ENCODE measurements at regions not wholly inside any gene's neighbourhood (a gene's known extent, or its start where the extent isn't known, plus 50 kb on each side); places are given as distances from the start of the nearest gene placed in this dataset.

DNA sequence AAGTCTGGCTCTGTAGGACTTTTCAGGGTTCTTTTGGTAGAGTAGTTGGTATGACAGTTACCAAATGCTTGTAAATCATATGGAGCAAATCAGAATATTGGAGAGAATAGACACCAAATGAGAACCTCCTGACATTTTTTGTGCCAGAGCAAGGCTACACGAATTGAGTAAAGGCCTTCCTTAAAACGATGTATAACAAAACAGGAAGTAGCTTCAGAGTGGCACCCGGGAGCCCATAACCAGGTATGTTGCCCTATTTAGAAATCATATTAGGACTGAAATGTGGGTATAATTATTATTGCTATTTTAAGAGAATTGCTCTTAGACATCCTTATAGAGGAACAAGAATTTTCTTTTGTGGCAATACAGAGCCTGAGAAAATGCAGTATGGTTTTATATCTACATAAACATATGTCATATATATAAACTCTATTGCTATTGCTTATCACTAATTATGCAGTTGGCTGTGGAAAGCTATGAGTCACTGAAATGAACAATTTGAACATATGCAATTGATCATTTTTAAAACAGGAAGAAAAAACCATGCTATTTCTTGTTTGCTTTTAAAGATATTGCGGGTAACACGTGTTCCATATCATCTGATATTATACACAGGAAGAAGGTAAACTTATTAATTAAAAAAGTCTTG lies 197.4 kb upstream of the MTPN start:
- DNase-seq (ENCODE audit: low read depth in 3 of 3): no peak

DNA sequence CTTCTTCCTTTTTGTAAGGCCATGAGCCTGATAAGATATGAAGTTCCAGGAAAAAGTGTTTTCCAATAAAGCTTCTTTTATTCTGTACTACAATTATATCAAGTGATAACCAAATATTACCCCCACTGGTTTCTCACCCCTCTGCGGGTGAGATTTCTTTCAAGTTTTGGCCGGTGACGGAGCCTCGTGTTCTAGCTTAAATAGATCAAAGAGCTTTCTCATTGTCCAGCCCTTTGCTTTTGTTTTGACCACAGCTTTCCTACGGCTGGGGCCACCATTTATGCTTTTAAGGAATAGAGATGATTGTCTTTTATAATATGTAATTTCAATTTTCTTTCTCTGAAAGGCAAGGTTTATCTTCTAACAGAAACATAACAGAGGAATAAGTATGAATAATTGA lies 196.7 kb upstream of the MTPN start:
- no peak for DNase-seq (ENCODE audit: low read depth in 3 of 3)

DNA sequence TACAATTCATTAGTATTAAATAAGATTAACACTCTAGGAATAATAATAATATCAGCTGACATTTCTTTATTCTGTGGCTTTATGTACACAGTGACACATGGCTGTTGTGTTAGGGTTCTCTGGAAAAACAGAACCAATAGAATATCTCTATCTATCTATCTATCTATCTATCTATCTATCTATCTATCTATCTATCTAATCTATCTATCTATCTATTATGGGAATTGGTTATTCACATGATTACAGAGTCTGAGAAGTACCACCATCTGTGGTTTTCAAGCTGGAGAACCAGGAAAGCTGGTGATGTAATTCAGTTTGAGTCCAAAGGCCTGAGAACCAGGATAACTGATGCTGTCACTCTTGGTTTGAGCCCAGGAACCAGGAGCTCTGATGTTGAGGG lies 194.1 kb upstream of the MTPN start:
- DNase-seq (ENCODE audit: low read depth in 3 of 3): no peak

DNA sequence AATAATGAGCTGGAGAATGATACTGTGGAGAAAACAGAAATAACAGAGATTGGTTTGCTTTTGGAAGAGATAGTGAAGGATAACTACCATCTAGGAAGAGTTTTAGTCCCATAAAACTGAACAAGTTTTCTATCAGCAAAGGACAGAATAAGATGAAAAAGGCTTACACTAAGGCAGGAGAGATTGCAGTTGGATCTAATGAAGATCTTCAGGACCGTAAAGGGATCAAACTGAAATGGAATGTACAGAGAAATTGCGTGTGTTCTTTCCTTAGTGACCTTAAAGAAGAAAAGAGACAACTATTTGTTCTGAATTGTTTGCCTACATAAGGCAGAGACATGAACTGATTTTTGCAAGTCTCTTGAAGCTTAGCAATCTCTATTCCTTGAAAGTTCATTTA lies 191.7 kb upstream of the MTPN start:
- DNase-seq (ENCODE audit: low read depth in 3 of 3): no peak

DNA sequence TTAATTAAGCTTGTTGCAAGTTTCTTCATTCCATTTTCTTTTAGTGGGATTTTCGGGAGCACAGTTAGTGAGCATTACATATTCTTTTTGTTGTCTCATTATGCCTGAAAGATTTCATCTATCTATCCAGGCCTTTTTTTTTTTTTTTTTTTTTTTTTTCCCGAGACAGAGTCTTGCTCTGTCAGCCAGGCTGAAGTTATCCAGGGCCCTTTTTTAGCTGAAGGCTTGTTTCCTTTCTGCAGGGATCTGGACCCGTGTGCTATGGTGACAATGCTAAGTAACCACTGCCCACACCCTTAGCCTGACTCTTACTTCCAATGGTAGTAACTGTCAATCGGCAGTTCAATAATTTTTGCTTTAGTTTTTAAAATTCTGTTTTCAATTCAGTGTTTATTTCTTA lies 190.8 kb upstream of the MTPN start:
- DNase-seq (ENCODE audit: low read depth in 3 of 3): no peak

DNA sequence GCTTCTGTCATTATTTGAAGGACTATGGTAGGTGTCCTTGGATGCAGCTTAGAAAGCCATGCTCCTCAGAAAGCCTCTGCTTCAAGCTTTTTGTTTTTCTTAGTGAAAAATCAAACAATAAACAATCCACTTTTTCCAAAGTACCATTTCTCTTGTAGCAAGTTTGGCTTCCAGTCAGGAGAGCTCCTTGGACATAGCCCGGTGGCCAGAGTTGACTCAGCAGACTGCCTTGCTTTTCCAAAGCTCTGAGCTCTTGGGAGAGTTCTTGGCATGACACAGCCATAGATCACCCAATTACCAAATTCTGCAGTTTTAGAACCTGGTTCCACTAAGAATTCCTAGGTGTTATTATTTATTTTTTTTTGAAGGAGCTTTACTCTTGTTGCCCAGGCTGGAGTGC lies 189.4 kb upstream of the MTPN start:
- DNase-seq (ENCODE audit: low read depth in 3 of 3): no peak

DNA sequence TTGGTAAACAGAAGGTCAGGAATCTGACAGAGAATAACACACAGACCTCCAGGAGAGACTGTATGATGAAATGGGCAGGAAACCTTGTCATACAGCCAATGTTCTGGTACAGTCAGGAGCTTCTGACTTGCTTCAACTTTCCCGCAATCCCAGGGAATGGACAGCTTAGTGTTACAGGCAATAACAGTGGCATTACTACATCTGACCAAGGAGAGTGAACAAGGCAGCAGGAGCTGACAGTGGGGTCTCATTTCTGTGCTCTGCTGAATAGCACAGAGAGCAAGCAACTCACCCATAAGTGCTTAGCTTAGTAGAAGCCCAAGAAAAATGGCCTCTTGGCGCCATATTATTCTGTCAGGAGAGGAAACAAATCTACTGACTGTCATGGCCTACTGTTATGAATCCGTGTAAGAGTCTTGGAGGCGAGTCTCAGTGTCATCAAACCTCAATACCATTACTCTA lies 186.2 kb upstream of the MTPN start:
- DNase-seq (ENCODE audit: low read depth in 3 of 3): no peak

DNA sequence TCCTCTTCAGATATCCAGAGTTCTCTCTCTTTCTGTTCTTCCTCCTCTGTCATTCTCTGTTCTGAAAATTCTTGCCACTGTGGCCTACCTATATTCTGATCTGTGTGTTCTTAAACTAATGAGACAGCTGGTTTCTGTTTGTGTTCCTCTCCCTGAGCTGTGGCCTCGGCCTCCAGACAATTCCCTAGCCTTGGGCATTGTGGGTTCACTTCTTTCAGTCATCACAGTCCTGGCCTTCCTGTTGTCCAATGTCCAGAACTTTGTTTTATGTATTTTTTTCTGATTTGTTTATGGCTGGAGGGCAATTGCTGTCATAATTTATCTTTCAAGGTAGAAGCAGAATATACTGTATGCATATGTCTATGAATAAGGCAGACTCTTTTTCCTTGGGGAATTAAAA lies 173.2 kb upstream of the MTPN start:
- no peak for DNase-seq (ENCODE audit: low read depth in 3 of 3)

DNA sequence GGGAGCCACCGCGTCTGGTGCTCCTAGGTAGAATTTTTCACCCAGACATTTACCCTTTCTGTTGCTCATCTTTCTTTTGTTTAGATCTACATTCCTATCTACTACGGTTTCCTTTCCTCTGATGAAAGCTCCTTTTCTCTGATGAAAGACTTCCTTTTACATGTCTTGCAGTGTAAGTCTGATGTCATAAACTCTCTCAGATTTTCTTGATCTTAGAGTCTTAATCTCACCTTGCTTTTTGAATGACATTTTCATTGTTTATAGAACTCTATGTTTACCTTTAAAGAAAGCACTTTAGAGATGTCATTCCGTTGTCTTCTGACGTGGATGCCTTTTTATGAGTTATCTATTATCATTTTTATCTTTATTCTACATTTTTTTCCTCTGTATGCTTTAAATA lies 171.8 kb upstream of the MTPN start:
- DNase-seq (ENCODE audit: low read depth in 3 of 3): no peak

DNA sequence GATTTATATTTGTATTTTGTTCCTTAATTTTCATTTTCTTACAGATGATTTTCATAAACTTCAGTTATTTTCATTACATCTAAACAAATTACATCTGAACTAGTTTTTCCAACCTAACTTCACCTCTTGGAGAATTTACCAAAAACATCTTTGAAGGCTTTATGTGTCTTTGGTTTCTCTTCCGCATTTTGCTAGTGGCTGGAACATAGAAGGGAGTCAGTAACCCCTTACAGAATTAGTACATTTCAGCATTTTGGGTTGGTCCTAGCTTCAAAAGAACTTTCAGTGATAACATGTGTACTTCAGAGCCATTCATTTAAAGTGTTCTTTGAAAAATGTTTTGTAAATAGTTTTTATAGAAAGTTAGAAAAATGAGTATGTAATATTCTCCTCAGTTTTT lies 169.8 kb upstream of the MTPN start:
- DNase-seq (ENCODE audit: low read depth in 3 of 3): no peak

DNA sequence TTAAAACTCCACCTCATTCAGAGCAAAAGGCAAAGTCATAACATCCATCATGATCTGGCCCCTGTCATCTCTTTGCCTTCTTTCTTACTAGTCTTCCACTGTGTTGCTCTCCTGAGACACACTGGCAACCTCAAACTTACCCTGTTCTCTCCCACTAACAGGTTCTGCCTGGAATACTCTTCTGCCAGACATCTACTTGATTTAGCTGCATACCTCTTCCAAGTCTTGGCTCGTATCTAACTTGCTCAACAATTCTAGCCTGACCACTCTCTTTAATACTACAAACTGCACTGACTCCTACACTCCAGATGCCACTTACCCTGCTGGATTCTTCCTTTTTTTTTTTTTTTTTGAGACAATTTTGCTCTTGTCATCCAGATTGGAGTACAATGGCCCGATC lies 167.0 kb upstream of the MTPN start:
- no peak for DNase-seq (ENCODE audit: low read depth in 3 of 3)

DNA sequence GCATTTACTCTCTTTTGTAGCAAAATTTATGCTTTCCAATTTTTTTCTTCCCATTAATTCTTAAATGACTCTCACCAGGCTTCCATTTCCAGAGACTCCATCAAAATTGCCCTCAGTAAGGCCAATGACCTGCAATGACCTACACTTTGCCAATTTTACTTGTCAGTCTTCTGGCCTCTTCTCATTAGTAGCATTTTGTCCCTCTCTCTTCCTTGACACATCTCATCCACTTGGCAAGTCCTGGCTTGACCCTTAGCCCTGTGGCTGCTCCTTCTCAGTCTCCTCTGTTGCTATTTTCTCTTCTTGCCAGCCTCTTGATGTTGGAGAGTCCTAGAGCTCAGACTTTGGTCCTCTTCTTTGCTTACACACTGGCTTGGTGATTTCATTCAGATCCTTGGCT lies 166.1 kb upstream of the MTPN start:
- no peak for DNase-seq (ENCODE audit: low read depth in 3 of 3)

DNA sequence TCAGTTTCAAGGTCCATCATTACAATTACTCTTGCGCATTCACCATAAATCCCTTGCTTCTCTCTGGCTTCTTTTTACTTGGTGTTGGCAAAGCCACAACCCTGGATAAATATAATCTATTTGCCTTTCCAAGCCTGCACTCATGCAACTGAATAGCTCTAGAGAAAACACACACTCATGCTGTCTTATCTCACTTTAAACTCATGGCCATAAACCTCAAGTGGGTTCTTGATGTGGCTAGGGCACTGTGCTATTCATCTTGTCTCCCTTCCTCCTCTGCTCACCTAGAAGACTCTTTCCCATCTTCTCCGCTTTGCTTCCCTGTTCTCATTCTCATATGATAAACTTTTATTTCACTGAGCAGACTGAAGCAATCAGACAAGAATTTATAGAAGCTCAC lies 165.4 kb upstream of the MTPN start:
- no peak for DNase-seq (ENCODE audit: low read depth in 3 of 3)

DNA sequence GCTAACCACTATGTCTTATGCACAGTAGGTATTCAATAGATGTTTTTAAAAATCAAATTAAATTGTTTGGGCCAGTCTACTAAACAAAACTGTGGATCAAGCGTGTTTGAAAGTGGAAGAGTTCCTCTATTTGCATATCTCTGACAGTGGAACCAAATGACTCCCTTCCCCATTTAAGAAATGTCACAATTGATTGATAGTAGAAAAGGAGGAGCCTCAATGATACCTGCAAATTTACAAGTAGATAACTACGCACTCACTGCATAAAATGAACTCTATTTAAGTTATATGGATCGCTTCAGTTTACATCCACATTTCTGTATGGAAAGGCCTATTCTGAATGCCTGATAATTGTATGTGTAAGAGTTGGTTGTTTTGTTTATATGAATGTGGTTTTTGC lies 163.3 kb upstream of the MTPN start:
- DNase-seq (ENCODE audit: low read depth in 3 of 3): no peak

DNA sequence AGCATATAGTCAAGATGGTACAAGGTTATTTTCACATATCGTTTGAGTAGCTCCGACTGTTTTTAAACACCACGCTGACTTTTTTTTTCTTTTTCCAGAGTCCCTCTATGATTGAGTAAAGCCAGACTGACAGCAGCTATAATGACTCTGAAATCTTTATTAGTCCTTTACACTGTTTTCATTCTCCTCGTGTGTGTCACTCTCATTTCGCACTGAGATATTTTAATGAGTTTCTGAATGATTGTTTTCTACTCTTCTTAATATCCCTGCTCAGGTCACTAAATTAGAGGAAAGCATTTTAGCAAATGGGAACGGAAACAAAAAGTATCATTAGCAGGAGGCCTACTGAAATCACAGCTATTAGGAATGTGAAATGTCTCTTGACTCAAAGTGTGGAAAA lies 162.3 kb upstream of the MTPN start:
- no peak for DNase-seq (ENCODE audit: low read depth in 3 of 3)

DNA sequence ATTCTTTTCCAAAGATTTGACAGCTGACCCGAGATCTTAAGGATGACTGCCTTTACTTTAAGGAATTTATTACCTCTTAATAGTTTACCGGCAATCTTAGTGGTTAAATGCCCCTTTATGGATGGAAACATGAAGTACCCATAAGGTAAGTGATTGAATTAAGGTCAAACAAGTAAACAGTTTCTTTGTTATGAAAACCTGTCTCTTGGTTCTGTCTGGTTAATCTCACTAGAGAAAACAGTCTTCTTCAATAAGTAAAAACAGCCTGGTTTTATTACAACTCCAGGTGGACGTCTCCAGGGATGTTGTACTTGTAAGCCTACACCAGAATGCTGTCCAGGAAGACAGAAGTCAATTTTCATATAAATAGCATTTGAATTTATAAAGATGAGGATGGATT lies 161.8 kb upstream of the MTPN start:
- DNase-seq (ENCODE audit: low read depth in 3 of 3): no peak

DNA sequence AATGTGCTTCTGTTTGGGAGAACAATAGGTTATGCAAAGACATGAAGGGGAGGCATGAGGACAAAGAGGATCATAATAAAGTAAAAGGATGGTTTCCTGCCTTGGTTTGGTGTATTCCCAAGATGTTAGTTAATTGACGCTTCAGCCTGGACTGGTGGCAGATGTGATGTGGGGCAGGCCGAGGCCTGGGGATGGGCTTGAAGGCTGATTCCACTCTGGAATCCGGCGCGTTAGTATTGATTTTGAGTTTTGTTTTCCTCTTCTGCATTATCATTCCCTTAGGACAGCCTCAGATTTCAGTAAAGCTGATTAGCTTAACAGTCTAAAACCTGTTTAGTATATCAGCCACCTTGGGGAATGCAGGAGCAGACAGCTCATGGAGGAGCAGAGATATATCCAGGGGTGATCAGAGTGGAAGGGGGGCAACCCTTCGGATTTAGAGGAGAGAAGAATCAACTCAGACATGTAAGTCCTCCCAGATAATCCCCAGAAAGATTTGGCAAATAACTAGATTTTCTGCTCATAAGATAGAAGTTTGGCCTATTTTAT lies 159.8 kb upstream of the MTPN start:
- DNase-seq (ENCODE audit: low read depth in 3 of 3): no peak

DNA sequence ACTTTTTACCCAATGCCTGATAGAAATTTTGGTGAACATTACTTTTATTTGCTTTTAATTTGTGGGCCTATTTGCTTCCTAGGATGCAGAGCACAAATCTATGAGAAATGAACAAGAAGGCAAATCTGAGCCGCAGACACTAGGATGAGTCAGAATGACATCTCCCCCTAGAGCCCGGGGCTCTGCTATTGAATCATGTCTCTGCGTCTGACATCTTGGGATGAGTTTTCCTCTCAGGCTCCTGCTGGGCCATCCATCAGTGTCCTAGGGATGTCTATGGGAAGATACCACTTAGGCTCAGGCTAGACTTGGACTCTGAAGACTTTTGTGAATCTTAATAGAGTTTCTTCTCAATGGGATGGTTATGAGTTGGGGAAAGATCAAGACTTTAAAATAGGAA lies 157.3 kb upstream of the MTPN start:
- no peak for DNase-seq (ENCODE audit: low read depth in 3 of 3)

DNA sequence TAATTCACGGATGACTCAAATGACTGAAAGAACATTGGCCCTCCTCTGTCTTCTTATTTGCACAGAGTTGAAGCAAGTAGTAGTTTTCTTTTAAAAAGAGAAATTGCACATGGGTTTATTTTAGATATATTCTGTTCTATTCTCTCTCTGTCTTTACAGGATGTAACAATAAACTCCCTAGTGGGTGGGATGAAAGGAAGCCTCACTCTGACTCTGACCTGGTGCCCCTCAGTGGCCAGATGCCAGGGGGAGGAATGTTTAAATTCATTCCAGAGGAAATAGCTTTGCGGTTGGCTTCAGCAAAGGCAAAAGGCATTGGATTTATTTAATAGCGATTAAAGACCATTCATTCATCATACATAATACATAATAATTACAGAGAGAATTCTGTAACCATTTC lies 156.4 kb upstream of the MTPN start:
- no peak for DNase-seq (ENCODE audit: low read depth in 3 of 3)

DNA sequence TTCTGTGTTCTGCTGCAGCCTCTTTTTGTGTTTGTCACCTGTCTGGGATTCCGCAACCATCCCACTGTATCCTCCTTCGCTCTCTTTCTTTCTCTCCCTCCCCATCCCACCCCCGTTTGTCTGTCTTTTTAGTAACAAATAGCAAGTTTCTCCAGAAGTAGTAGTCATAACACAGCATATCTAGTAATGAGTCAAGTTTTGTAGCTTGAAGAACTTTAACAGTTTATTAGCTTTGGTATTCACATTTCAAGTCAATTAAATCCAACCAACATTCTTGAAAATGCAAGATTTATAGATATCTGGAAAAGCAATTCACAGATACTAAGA lies 154.1 kb upstream of the MTPN start:
- no peak for DNase-seq (ENCODE audit: low read depth in 3 of 3)

DNA sequence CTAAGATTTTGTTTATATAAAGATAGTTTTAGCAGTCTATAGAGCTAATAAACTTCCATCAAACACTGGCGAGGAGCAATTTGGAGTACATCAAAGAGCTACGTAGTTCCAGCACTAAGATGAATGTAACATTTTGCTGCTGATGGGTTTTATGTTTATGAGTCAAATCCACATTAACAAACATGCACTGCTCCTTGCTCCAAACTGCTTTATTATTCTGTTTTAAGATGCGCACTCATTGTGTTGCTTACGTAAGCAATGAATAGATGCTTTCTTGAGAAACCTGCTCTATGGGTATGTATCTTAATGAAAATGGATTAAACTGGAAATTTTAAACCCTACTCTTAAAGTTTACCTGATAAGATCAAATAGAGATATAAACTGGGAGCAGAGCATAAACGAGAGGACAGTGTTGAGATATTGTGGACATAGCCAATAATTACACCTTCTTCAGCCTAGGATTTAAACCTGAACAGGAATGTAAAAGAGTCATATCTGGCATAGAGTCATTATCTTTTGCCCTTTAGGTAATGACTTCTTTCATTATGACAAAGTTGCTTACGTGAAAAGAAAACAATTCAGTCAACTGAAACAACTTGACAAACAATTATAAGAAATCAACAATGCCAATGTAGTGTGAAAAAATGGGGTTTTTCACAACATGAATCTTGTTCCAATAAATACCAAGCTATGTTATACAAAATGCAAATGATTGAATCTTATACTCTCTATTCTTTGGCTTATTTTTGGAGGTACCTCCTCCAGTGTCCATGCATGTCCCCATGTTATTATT lies 153.5 kb upstream of the MTPN start:
- DNase-seq (ENCODE audit: low read depth in 3 of 3): no peak

DNA sequence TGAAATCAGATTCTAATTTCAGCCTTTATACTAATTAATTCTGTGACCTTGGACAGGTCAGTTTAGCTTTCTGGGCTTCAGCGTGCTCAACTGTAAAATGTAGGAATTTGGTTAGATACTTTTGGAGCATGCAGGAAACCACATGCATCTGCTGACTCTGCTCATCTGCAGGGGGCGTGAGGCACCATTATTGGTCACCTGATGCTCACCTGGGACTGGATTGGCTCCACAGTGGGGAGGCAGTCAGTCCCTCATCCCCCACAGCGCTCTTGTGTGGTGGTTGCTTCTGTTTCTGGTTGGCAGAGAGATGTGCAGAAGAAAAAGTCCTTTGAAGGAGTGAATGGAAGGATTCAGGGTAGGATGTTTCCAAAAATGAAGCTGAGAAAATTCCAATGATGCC lies 150.9 kb upstream of the MTPN start:
- DNase-seq (ENCODE audit: low read depth in 3 of 3): no peak

DNA sequence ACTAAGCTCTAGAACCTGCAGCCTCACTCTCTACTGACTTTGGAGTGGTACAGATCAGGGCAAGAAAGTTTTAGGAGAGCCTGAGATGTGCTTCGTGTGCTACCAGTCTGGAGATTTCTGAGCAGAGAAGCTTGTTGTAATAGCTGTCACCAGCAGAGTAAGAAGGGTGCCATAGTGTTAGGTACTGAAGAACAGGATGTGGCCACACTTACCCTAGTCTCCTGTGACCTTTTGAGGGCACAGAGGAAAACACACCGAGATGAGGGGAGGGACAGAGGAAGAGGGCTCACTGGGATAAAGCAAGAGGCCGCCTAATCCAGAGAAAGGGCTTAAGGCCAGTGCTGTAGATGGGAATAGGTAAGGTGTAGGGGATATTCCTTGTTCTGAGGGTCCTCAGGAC lies 146.2 kb upstream of the MTPN start:
- no peak for DNase-seq (ENCODE audit: low read depth in 3 of 3)

DNA sequence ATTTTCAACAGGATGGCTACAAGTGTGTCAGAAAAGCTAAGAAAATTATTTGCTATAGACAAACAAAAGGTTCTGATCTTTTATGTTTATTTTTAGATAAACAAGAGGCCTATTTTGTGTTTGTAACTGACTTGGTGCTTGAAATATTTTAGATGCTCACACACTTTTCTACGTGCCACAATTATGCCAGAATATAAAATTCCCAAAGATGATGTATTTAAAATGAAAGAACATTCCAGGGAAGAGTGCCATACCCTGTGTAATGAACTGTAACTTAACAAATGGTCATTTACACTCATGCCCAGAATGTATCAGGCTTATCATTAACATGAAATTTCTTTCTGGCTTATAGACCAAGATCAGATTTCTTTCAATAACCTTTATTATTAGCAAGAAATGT lies 144.9 kb upstream of the MTPN start:
- no peak for DNase-seq (ENCODE audit: low read depth in 3 of 3)
